Ishikawa (cell line): ENCODE measurements at regions not wholly inside any gene's neighbourhood (a gene's known extent, or its start where the extent isn't known, plus 50 kb on each side); places are given as distances from the start of the nearest gene placed in this dataset.

Experiments used
- CEBPB ChIP-seq: IDR thresholded peaks from 2 replicates; pipeline ENCODE4 v1.6.1; 2012
- EP300 ChIP-seq: IDR thresholded peaks from 2 replicates; pipeline ENCODE4 v1.6.1; 2012; ENCODE audit warnings: borderline replicate concordance
- MAX ChIP-seq: IDR thresholded peaks from 2 replicates; pipeline ENCODE4 v1.6.1; 2012
- REST ChIP-seq: IDR thresholded peaks from 2 replicates; pipeline ENCODE4 v1.6.1; 2012; ENCODE audit warnings: low read depth, mild to moderate bottlenecking
- TCF12 ChIP-seq: IDR thresholded peaks from 2 replicates; pipeline ENCODE4 v1.6.1; 2012; ENCODE audit warnings: low read depth
- YY1 ChIP-seq: IDR thresholded peaks from 2 replicates; pipeline ENCODE4 v1.6.1; 2012; ENCODE audit warnings: low read depth

- TF ChIP-seq REST (no peak), CEBPB (no peak), MAX (no peak), TCF12 (no peak), YY1 (no peak), EP300 (no peak)
Observed at GRCh38 chr2:61619561-61619960, 81.4 kb upstream of the XPO1 start.
